HEK293 (cell line): ENCODE measurements at regions not wholly inside any gene's neighbourhood (a gene's known extent, or its start where the extent isn't known, plus 50 kb on each side); places are given as distances from the start of the nearest gene placed in this dataset.
A peak's percentile ranks its signal among the peaks of the same experiment; 100 is the strongest.

Experiments used
- CTCF ChIA-PET: fragments of 350-600 bp; formaldehyde crosslinking; extraction: SDS; loops from one replicate; lab custom pipeline; 2021; ENCODE audit warnings: antibody characterized with exemption; lab: Yijun Ruan, JAX
- POLR2A ChIA-PET: fragments of 300-600 bp; formaldehyde crosslinking; extraction: SDS; loops from one replicate; lab custom pipeline; 2020; ENCODE audit warnings: antibody characterized with exemption, inconsistent platforms; lab: Yijun Ruan, JAX
- H3K27ac ChIP-seq: fragments of 200-500 bp; sonication (Bioruptor generic); 2 replicates; pipeline ENCODE4 v1.5.1; 2014; ENCODE audit warnings: low read depth, low read length, control low read depth, inconsistent platforms; ENCODE audit errors: extremely low read depth
- H3K36me3 ChIP-seq, 2 experiments: fragments of 200-500 bp in 1 of 2; sonication (Bioruptor generic) in 1 of 2; 1 replicate in 1 of 2; 2 replicates in 1 of 2; pipeline ENCODE4 v1.5.1; 2014 to 2017; ENCODE audit warnings: inconsistent platforms in 2 of 2, low read length in 2 of 2; ENCODE audit not compliant: control insufficient read depth in 2 of 2, insufficient read depth in 1 of 2
- H3K4me1 ChIP-seq: fragments of 200-500 bp; sonication (Bioruptor generic); 2 replicates; pipeline ENCODE4 v1.5.1; 2014; ENCODE audit warnings: mild to moderate bottlenecking, low read length, inconsistent platforms; ENCODE audit not compliant: control insufficient read depth, insufficient read depth
- H3K4me3 ChIP-seq: 2 replicates; pipeline ENCODE4 v1.5.1; 2011; ENCODE audit warnings: low read depth, mild to moderate bottlenecking, control low read depth, low read length, moderate library complexity
- H3K9me3 ChIP-seq: fragments of 200-500 bp; sonication (Bioruptor generic); 2 replicates; pipeline ENCODE4 v1.5.1; 2014; ENCODE audit warnings: low read depth, low read length, inconsistent platforms; ENCODE audit not compliant: control insufficient read depth, insufficient read depth
- HOXD13 ChIP-seq: sonication (generic); formaldehyde crosslinking; IDR thresholded peaks from 2 replicates; pipeline ENCODE4 v1.8.0; 2022; ENCODE audit warnings: missing genetic modification reagents, borderline replicate concordance
- IKZF3 ChIP-seq: fragments of 450-650 bp; IDR thresholded peaks from 2 replicates; pipeline ENCODE4 v1.5.0; 2018; ENCODE audit warnings: missing biosample characterization, mild to moderate bottlenecking, missing genetic modification characterization, moderate library complexity
- KLF9 ChIP-seq: fragments of 450-650 bp; formaldehyde crosslinking; IDR thresholded peaks from 2 replicates; pipeline ENCODE4 v1.5.1; 2016; ENCODE audit warnings: missing biosample characterization, missing genetic modification characterization, low read depth
- MYNN ChIP-seq: fragments of 450-650 bp; formaldehyde crosslinking; IDR thresholded peaks from 2 replicates; pipeline ENCODE4 v1.5.1; 2016; ENCODE audit warnings: missing biosample characterization, missing genetic modification characterization, borderline replicate concordance
- PRDM4 ChIP-seq: fragments of 450-650 bp; formaldehyde crosslinking; IDR thresholded peaks from 2 replicates; pipeline ENCODE4 v1.5.1; 2017; ENCODE audit warnings: missing biosample characterization, missing genetic modification characterization
- PRDM6 ChIP-seq: fragments of 450-650 bp; formaldehyde crosslinking; IDR thresholded peaks from 2 replicates; pipeline ENCODE4 v1.5.1; 2017; ENCODE audit warnings: missing biosample characterization, missing genetic modification characterization
- REPIN1 ChIP-seq: fragments of 450-650 bp; formaldehyde crosslinking; IDR thresholded peaks from 2 replicates; pipeline ENCODE4 v1.5.1; 2017; ENCODE audit warnings: missing biosample characterization, missing genetic modification characterization, low read depth
- WT1 ChIP-seq: fragments of 450-650 bp; formaldehyde crosslinking; IDR thresholded peaks from 2 replicates; pipeline ENCODE4 v1.5.1; 2016; ENCODE audit warnings: missing biosample characterization, missing genetic modification characterization
- ZBTB17 ChIP-seq: fragments of 450-650 bp; formaldehyde crosslinking; IDR thresholded peaks from 2 replicates; pipeline ENCODE4 v1.5.1; 2016; ENCODE audit warnings: missing biosample characterization, missing genetic modification characterization
- ZBTB49 ChIP-seq: fragments of 450-650 bp; formaldehyde crosslinking; IDR thresholded peaks from 2 replicates; pipeline ENCODE4 v1.5.1; 2016; ENCODE audit warnings: missing biosample characterization, missing genetic modification characterization, low read depth
- ZBTB8A ChIP-seq: fragments of 450-650 bp; formaldehyde crosslinking; IDR thresholded peaks from 2 replicates; pipeline ENCODE4 v1.5.1; 2016; ENCODE audit warnings: missing biosample characterization, missing genetic modification characterization
- ZEB2 ChIP-seq: fragments of 450-650 bp; formaldehyde crosslinking; IDR thresholded peaks from 2 replicates; pipeline ENCODE4 v1.5.1; 2016; ENCODE audit warnings: missing biosample characterization, missing genetic modification characterization
- ZNF174 ChIP-seq: fragments of 450-650 bp; formaldehyde crosslinking; IDR thresholded peaks from 2 replicates; pipeline ENCODE4 v1.5.0; 2017; ENCODE audit warnings: missing biosample characterization, mild to moderate bottlenecking, missing genetic modification characterization
- ZNF18 ChIP-seq: fragments of 450-650 bp; formaldehyde crosslinking; IDR thresholded peaks from 2 replicates; pipeline ENCODE4 v1.5.1; 2016; ENCODE audit warnings: missing biosample characterization, missing genetic modification characterization
- ZNF19 ChIP-seq: fragments of 450-650 bp; formaldehyde crosslinking; IDR thresholded peaks from 2 replicates; pipeline ENCODE4; 2016; ENCODE audit warnings: missing biosample characterization, missing genetic modification characterization, low read depth
- ZNF221 ChIP-seq: fragments of 450-650 bp; formaldehyde crosslinking; IDR thresholded peaks from 2 replicates; pipeline ENCODE4 v1.5.1; 2017; ENCODE audit warnings: missing biosample characterization, missing genetic modification characterization, borderline replicate concordance
- ZNF335 ChIP-seq: fragments of 450-650 bp; formaldehyde crosslinking; conservative IDR thresholded peaks from 2 replicates; pipeline ENCODE4 v1.5.1; 2016; ENCODE audit warnings: missing biosample characterization, missing genetic modification characterization
- ZNF366 ChIP-seq: fragments of 450-650 bp; formaldehyde crosslinking; conservative IDR thresholded peaks from 2 replicates; pipeline ENCODE4 v1.5.1; 2016; ENCODE audit warnings: missing biosample characterization, missing genetic modification characterization
- ZNF398 ChIP-seq: fragments of 450-650 bp; formaldehyde crosslinking; IDR thresholded peaks from 2 replicates; pipeline ENCODE4 v1.5.1; 2017; ENCODE audit warnings: missing biosample characterization, missing genetic modification characterization
- ZNF426 ChIP-seq: fragments of 450-650 bp; formaldehyde crosslinking; IDR thresholded peaks from 2 replicates; pipeline ENCODE4 v1.5.1; 2017; ENCODE audit warnings: missing biosample characterization, missing genetic modification characterization, mild to moderate bottlenecking, inconsistent platforms, moderate library complexity
- ZNF600 ChIP-seq: fragments of 450-650 bp; formaldehyde crosslinking; IDR thresholded peaks from 2 replicates; pipeline ENCODE4 v1.5.1; 2016; ENCODE audit warnings: missing biosample characterization, missing genetic modification characterization
- ZNF610 ChIP-seq: fragments of 450-650 bp; formaldehyde crosslinking; IDR thresholded peaks from 2 replicates; pipeline ENCODE4 v1.5.1; 2016; ENCODE audit warnings: missing biosample characterization, missing genetic modification characterization, borderline replicate concordance
- ZNF664 ChIP-seq: fragments of 450-650 bp; formaldehyde crosslinking; IDR thresholded peaks from 2 replicates; pipeline ENCODE4 v1.5.1; 2016; ENCODE audit warnings: missing biosample characterization, missing genetic modification characterization
- ZNF837 ChIP-seq: fragments of 450-650 bp; formaldehyde crosslinking; IDR thresholded peaks from 2 replicates; pipeline ENCODE4 v1.5.1; 2016; ENCODE audit warnings: missing biosample characterization, missing genetic modification characterization
- ZSCAN30 ChIP-seq: fragments of 450-650 bp; IDR thresholded peaks from 2 replicates; pipeline ENCODE4 v1.5.1; 2018; ENCODE audit warnings: missing biosample characterization, mild to moderate bottlenecking, missing genetic modification characterization, moderate library complexity

GRCh38 chr1:47510282-47510811 is 72.5 kb downstream of the FOXD2 start (continued):
- TF ChIP-seq IKZF3 = peak; percentile 81; the same call in 1 of the 2 replicates
- TF ChIP-seq PRDM4 = peak; percentile 87
- no peak for TF ChIP-seq ZNF837 (tag by site-specific recombination)
- TF ChIP-seq ZBTB8A (tag by site-specific recombination) = peak; percentile 95
- TF ChIP-seq KLF9 = no peak
- no peak for TF ChIP-seq HOXD13
- no peak for TF ChIP-seq ZNF426 (tag by site-specific recombination)
- peak; percentile 84 for TF ChIP-seq ZSCAN30 (tag by site-specific recombination)
- TF ChIP-seq WT1 (tag by site-specific recombination) = peak; percentile 46; the same call in 1 of the 2 replicates
- TF ChIP-seq ZBTB49 = no peak
- TF ChIP-seq REPIN1 (tag by site-specific recombination) = no peak
- TF ChIP-seq ZNF221 = no peak
- TF ChIP-seq ZNF610 (tag by site-specific recombination) = peak; percentile 72; the same call in 1 of the 2 replicates
- peak; percentile 49; the same call in 1 of the 2 replicates for TF ChIP-seq ZNF18 (tag by site-specific recombination)
- TF ChIP-seq ZEB2 (tag by site-specific recombination) = peak; percentile 79
- TF ChIP-seq ZNF335 (tag by site-specific recombination) = peak; percentile 88
- no peak for TF ChIP-seq ZNF664 (tag by site-specific recombination)
- TF ChIP-seq MYNN (tag by site-specific recombination) = no peak
- peak; percentile 81 for TF ChIP-seq PRDM6 (tag by site-specific recombination)

GRCh38 chr1:47511825-47512224 is 74.0 kb downstream of the FOXD2 start:
- no peak overlapping the region for H3K27ac ChIP-seq
- TF ChIP-seq ZNF19 (no peak), ZNF366 (tag by site-specific recombination) (peak; percentile 96), ZNF600 (tag by site-specific recombination) (no peak), ZBTB17 (tag by site-specific recombination) (peak; percentile 69; the same call in 1 of the 2 replicates), ZNF398 (no peak), KLF9 (no peak), ZNF174 (tag by site-specific recombination) (no peak)
- POLR2A ChIA-PET = no interaction called here
- CTCF ChIA-PET = interaction anchor here (0.7 kb wide), 1 partner anchor 203 kb away, joined by 5 read pairs; no protein-coding TSS in a partner anchor
- H3K4me1 ChIP-seq = peaks cover 19% of the 10 kb centered on the region
- no peaks in the 10 kb centered on the region for H3K9me3 ChIP-seq
- no peak overlapping the region for H3K4me3 ChIP-seq
- H3K36me3 ChIP-seq = no peaks in the 10 kb centered on the region
